ENCODE measurements at regions not wholly inside any gene's neighbourhood (a gene's known extent, or its start where the extent isn't known, plus 50 kb on each side); places are given as distances from the start of the nearest gene placed in this dataset.
A peak's percentile ranks its signal among the peaks of the same experiment; 100 is the strongest.

DNA sequence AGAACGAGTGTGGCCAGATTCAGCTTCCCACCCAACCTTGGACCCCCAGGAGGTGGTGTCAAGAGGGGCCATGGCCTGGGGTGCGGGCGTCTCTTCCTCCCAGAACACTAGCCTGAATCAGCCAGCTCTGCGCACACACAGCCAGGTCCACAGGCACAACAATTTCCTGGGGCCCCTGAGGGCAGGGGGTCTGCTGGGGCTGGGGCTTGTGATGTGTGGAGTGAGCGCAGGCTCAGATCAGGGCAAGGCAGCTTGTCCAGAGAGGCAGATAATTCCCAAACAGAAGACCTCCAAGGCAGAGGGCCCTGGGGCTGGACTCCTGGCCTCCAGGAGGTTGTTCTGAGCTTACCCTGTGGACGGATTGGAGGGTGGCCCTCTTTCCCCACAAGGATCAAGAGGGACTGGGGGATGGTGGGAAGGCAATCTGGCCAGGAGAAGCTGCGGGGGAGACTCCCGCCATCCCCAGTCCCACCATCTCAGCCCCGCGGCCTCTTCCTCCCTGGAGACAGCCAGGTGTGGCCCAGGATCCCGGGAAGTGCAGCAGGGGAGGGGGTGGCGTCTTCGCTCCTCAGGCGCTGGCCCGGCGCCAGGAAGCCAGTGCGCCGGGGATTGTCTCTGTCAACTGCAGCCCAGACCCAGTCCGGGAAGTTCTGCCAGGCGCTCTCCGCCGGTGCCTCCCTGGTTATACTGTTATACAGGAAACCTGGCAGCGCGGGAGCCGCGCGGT is 52.0 kb upstream of the AMZ2 start:
- H3K9me3 Mint-ChIP-seq: no peaks in the 10 kb centered on the region
- TF ChIP-seq, protein P1, sequence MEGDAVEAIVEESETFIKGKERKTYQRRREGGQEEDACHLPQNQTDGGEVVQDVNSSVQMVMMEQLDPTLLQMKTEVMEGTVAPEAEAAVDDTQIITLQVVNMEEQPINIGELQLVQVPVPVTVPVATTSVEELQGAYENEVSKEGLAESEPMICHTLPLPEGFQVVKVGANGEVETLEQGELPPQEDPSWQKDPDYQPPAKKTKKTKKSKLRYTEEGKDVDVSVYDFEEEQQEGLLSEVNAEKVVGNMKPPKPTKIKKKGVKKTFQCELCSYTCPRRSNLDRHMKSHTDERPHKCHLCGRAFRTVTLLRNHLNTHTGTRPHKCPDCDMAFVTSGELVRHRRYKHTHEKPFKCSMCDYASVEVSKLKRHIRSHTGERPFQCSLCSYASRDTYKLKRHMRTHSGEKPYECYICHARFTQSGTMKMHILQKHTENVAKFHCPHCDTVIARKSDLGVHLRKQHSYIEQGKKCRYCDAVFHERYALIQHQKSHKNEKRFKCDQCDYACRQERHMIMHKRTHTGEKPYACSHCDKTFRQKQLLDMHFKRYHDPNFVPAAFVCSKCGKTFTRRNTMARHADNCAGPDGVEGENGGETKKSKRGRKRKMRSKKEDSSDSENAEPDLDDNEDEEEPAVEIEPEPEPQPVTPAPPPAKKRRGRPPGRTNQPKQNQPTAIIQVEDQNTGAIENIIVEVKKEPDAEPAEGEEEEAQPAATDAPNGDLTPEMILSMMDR (IDR thresholded peaks at IDR 0.05): no peak
- CTCF ChIA-PET: interaction anchor here (0.9 to 2.0 kb wide), 2 partner anchors 10 to 23 kb away, joined by 3 to 4 read pairs; no protein-coding TSS in a partner anchor
- peaks cover 36% of the 10 kb centered on the region for H3K4me1 Mint-ChIP-seq
- H3K27ac Mint-ChIP-seq: no peak overlapping the region
- ATAC-seq (ENCODE audit: low read depth) (no peak), DNase-seq (no peak)
- H3K4me3 Mint-ChIP-seq: peak overlapping the region; percentile 81
- H3K27me3 Mint-ChIP-seq: peaks cover 10% of the 10 kb centered on the region
- intact Hi-C loops (cut with micrococcal nuclease): no loop called here
- no peaks in the 10 kb centered on the region for H3K36me3 Mint-ChIP-seq (ENCODE audit: low read depth)
- POLR2A ChIA-PET: interaction anchor here (1.0 to 7.5 kb wide), 4 partner anchors 9 to 53 kb away, joined by 5 to 192 read pairs (median 36); partner anchors contain the start of gene AMZ2

DNA sequence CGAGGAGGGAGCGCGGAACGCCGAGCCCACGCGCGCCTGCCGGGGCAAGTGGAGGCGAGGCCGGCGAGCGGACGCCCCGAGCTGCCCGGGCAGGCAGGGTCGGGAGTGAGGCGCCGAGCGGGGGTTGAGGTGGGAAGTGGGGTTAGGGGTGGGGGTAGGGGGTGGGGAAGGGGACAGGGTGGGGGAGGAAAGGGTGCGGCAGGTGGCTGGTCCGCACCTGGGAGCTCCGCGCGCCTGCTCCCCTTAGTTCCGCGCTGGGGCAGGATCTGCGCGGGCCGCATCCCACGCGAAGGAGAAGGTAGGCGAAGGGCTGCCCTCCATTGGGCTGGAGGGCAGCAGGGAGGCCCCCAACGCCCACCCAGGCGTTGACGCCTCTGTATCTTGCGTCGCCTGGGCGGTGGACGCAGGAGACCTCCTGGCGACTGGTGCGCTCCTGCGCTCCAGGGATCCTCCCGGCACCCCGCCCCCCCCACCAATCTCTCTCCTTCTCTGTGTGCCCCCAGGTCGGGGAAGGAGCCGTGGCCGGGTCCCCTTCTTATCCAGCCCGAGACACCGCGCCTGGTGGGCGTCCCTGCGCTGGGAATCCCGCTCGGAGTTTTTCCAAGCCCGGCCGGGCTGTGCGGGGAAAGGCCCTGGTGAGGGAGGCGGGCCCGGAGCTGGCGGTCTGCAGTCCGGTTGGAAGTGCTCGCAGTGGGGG is 51.3 kb upstream of the AMZ2 start:
- DNase-seq: no peak
- CTCF ChIA-PET: interaction anchor here (2.0 to 5.8 kb wide), 2 partner anchors 12 to 23 kb away, joined by 4 to 96 read pairs; no protein-coding TSS in a partner anchor
- intact Hi-C loops (cut with micrococcal nuclease): no loop called here
- no peaks in the 10 kb centered on the region for H3K36me3 Mint-ChIP-seq (ENCODE audit: low read depth)
- POLR2A ChIA-PET: interaction anchor here (1.0 to 7.5 kb wide), 8 partner anchors 8 to 95 kb away, joined by 4 to 192 read pairs (median 10); partner anchors contain the start of genes AMZ2, ARSG and SLC16A6
- TF ChIP-seq, protein P1 (IDR thresholded peaks at IDR 0.05): no peak
- peaks cover 10% of the 10 kb centered on the region for H3K27me3 Mint-ChIP-seq
- no peak overlapping the region for H3K27ac Mint-ChIP-seq
- ATAC-seq (ENCODE audit: low read depth): no peak
- H3K9me3 Mint-ChIP-seq: no peaks in the 10 kb centered on the region
- H3K4me3 Mint-ChIP-seq: peak overlapping the region; percentile 81
- H3K4me1 Mint-ChIP-seq: peaks cover 43% of the 10 kb centered on the region

DNA sequence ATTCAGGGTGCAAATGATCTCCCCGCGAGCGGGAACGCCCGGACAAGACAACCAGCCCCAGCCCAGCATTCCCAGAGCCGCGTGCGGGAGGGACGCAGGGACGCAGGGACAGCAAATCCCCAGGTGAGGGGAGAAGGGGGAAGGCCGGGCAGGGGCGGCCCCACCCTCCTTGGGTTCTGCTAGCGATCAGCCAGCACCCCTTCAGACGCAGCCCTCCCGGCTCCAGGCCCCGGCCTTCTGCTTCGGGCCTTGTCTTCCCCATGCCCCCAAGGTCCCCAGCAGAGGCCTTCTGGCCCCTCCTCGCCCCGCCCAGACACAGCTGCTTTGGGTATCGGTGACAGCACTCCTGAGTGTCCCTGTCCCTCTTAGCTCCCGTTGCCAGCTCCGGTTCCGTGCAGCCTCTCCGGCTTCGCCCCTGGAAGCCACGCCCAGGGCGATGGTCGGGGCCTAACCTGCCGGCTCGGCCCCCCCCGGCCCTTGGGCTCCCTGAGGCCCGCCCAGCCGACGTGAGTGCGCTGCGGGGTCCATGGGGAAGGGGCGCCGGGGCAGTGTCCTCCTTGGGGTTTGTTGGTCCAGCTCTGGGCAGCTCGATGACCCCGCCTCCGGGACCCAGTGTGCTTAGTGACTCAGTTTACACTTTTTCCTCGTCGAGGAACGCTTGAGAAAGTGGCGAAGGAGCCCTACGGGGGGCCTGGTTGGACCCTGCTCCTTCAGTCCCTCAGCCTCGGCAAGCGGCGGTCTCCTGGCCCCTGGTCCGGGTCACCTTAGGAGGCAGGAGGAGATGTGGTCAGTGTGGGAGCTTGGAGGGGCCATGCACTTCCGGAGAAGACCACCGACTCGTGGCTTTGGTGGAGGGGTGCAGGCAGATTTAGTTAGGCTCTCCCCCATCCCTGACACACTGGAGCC is 50.5 kb upstream of the AMZ2 start:
- intact Hi-C loops (cut with micrococcal nuclease): no loop called here
- peak; percentile 53 for DNase-seq
- Mint-ChIP-seq H3K27ac (no peak overlapping the region), H3K4me1 (peaks cover 44% of the 10 kb centered on the region), H3K4me3 (peak overlapping the region; percentile 78), H3K27me3 (peaks cover 10% of the 10 kb centered on the region), H3K9me3 (no peaks in the 10 kb centered on the region), H3K36me3 (ENCODE audit: low read depth) (no peaks in the 10 kb centered on the region)
- peak; percentile 32 for ATAC-seq (ENCODE audit: low read depth)
- ChIA-PET POLR2A (interaction anchor here (0.5 to 7.5 kb wide), 10 partner anchors 8 to 95 kb away, joined by 3 to 192 read pairs (median 8); partner anchors contain the start of genes AMZ2, ARSG and SLC16A6), CTCF (interaction anchor here (2.0 to 5.8 kb wide), 2 partner anchors 13 to 24 kb away, joined by 4 to 96 read pairs; no protein-coding TSS in a partner anchor)
- TF ChIP-seq, protein P1 (IDR thresholded peaks at IDR 0.05): no peak

DNA sequence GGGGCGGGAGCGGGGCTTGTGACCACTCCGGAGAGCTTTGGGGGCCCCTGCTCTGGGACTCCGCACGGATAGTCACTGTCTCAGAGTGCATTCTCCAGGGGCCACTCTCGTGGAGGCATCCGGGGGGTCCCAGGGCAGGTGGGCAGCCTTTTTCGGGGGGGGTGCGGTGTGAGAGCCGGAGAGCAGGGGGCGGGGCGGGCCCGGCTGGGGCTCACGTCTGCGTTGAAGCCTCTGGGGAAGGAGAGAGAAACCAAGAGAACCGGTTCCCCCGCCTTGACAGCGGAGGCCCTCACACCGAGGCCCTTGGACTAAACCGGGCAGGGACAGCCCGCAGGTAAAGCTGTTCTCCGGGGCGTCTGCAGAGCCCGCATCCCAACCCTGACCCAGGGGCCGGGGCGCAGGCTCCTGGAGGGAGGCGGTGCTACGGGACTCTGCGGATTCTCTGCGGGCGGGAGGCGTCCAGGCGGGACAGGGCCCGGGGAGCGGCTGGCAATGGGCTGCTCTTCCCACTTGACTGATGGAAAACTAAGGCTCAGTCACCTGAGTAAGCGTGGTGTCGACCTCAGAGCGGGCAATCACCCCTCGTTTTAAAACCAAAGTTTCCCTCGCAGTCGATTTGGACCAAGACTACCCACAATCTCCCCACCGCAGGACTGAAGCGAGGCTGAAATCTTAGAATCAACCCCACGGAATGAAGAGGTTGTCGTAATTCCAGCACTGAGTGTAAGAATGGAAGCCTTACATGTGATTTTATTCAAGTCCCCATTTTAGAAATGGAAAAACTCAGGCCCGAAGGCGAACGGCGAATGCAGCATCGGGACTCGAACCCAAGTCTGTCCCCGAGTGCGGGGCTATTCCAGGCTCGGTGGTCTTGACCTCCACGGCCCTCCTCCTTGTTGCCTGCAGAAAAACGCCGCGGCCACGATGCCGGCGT is 49.6 kb upstream of the AMZ2 start:
- peak overlapping the region; percentile 78 for H3K4me3 Mint-ChIP-seq
- ChIA-PET CTCF (interaction anchor here (1.4 to 5.8 kb wide), 4 partner anchors 8 to 25 kb away, joined by 3 to 96 read pairs (median 40); no protein-coding TSS in a partner anchor), POLR2A (interaction anchor here (0.5 to 7.5 kb wide), 11 partner anchors 8 to 259 kb away, joined by 3 to 192 read pairs (median 10); partner anchors contain the start of genes AMZ2, ARSG, SLC16A6 and WIPI1)
- DNase-seq (no peak), ATAC-seq (ENCODE audit: low read depth) (peak; percentile 20)
- H3K4me1 Mint-ChIP-seq: peaks cover 44% of the 10 kb centered on the region
- TF ChIP-seq, protein P1 (IDR thresholded peaks at IDR 0.05): no peak
- intact Hi-C loops (cut with micrococcal nuclease): no loop called here
- no peaks in the 10 kb centered on the region for H3K9me3 Mint-ChIP-seq
- H3K27ac Mint-ChIP-seq: no peak overlapping the region
- H3K36me3 Mint-ChIP-seq (ENCODE audit: low read depth): no peaks in the 10 kb centered on the region
- peaks cover 10% of the 10 kb centered on the region for H3K27me3 Mint-ChIP-seq

Measured in activated B cell treated with CpG ODN at 0.5 μM for 24 hours (primary cell).